H9 (cell line): ENCODE measurements at regions not wholly inside any gene's neighbourhood (a gene's known extent, or its start where the extent isn't known, plus 50 kb on each side); places are given as distances from the start of the nearest gene placed in this dataset.

ENCODE experiments used
- DNase-seq: peaks from one replicate; pipeline ENCODE4 v3.0.0-alpha.2; 2017
- H2AFZ ChIP-seq: one replicate; pipeline ENCODE4 v1.6.1; 2013; ENCODE audit warnings: mild to moderate bottlenecking, low read length, control low read depth, moderate library complexity
- H2AK5ac ChIP-seq: 2 replicates; pipeline ENCODE4 v1.6.1; 2013; ENCODE audit warnings: low read length, control low read depth, mixed read lengths; ENCODE audit not compliant: insufficient read length
- H2BK120ac ChIP-seq: one replicate; pipeline ENCODE4 v1.6.1; 2013; ENCODE audit warnings: low read depth, mild to moderate bottlenecking, low read length, control low read depth, inconsistent platforms; ENCODE audit not compliant: poor library complexity, severe bottlenecking
- H2BK12ac ChIP-seq: 2 replicates; pipeline ENCODE4 v1.6.1; 2013; ENCODE audit warnings: low read length, control low read depth, mixed read lengths, low read depth; ENCODE audit not compliant: insufficient read length
- H2BK15ac ChIP-seq: 2 replicates; pipeline ENCODE4 v1.6.1; 2013; ENCODE audit warnings: low read depth, low read length, control low read depth
- H2BK20ac ChIP-seq: one replicate; pipeline ENCODE4 v1.6.1; 2013; ENCODE audit warnings: low read depth, mild to moderate bottlenecking, low read length, control low read depth, inconsistent platforms; ENCODE audit not compliant: poor library complexity, severe bottlenecking
- H2BK5ac ChIP-seq: 2 replicates; pipeline ENCODE4 v1.6.1; 2013; ENCODE audit warnings: low read length, control low read depth, mixed read lengths; ENCODE audit not compliant: insufficient read length
- H3K14ac ChIP-seq: 2 replicates; pipeline ENCODE4 v1.6.1; 2013; ENCODE audit warnings: low read length, control low read depth; ENCODE audit not compliant: insufficient read depth
- H3K18ac ChIP-seq: 2 replicates; pipeline ENCODE4 v1.6.1; 2013; ENCODE audit warnings: low read depth, mild to moderate bottlenecking, mixed read lengths, low read length, control low read depth; ENCODE audit not compliant: insufficient read length
- H3K23ac ChIP-seq: 2 replicates; pipeline ENCODE4 v1.6.1; 2013; ENCODE audit warnings: low read length, control low read depth, mixed read lengths, low read depth; ENCODE audit not compliant: insufficient read length
- H3K23me2 ChIP-seq: 2 replicates; pipeline ENCODE4 v1.6.1; 2013; ENCODE audit warnings: low read depth, mild to moderate bottlenecking, mixed read lengths, low read length, control low read depth; ENCODE audit not compliant: insufficient read length, poor library complexity, severe bottlenecking
- H3K27ac ChIP-seq: 2 replicates; pipeline ENCODE4 v1.5.1; 2013; ENCODE audit warnings: low read length, control low read depth, mixed read lengths, low read depth; ENCODE audit not compliant: insufficient read length
- H3K27me3 ChIP-seq: 2 replicates; pipeline ENCODE4 v1.6.1; 2013; ENCODE audit warnings: low read length, control low read depth, inconsistent platforms; ENCODE audit not compliant: insufficient read depth
- H3K4ac ChIP-seq: 2 replicates; pipeline ENCODE4 v1.6.1; 2013; ENCODE audit warnings: low read depth, mild to moderate bottlenecking, control low read depth, inconsistent platforms, low read length, moderate library complexity
- H3K4me1 ChIP-seq: 2 replicates; pipeline ENCODE4 v1.6.1; 2013; ENCODE audit warnings: low read length, control low read depth, inconsistent platforms; ENCODE audit not compliant: insufficient read depth
- H3K4me2 ChIP-seq: 2 replicates; pipeline ENCODE4 v1.6.1; 2013; ENCODE audit warnings: low read length, control low read depth, mixed read lengths; ENCODE audit not compliant: insufficient read length, insufficient read depth
- H3K56ac ChIP-seq: 2 replicates; pipeline ENCODE4 v1.6.1; 2013; ENCODE audit warnings: low read depth, mild to moderate bottlenecking, mixed read lengths, low read length, control low read depth; ENCODE audit not compliant: insufficient read length
- H3K79me1 ChIP-seq: 2 replicates; pipeline ENCODE4 v1.6.1; 2013; ENCODE audit warnings: low read depth, mild to moderate bottlenecking, moderate library complexity, low read length, control low read depth, inconsistent platforms; ENCODE audit not compliant: insufficient read depth, poor library complexity, severe bottlenecking
- H3K79me2 ChIP-seq: 2 replicates; pipeline ENCODE4 v1.6.1; 2013; ENCODE audit warnings: low read length, control low read depth, inconsistent platforms; ENCODE audit not compliant: insufficient read depth
- H3K9ac ChIP-seq: 2 replicates; pipeline ENCODE4 v1.6.1; 2013; ENCODE audit warnings: low read length, control low read depth, mixed read lengths; ENCODE audit not compliant: insufficient read length; ENCODE audit errors: extremely low read depth
- H3K9me3 ChIP-seq: one replicate; pipeline ENCODE4 v1.6.1; 2013; ENCODE audit warnings: low read depth, low read length, inconsistent platforms; ENCODE audit not compliant: control insufficient read depth
- H3T11ph ChIP-seq: one replicate; pipeline ENCODE4 v1.6.1; 2013; ENCODE audit warnings: mild to moderate bottlenecking, low read length, control low read depth, inconsistent platforms
- H4K20me1 ChIP-seq: one replicate; pipeline ENCODE4 v1.6.1; 2013; ENCODE audit not compliant: control insufficient read depth, insufficient read length, insufficient read depth
- H4K5ac ChIP-seq: 2 replicates; pipeline ENCODE4 v1.6.1; 2013; ENCODE audit warnings: low read depth, mild to moderate bottlenecking, mixed read lengths, low read length, control low read depth; ENCODE audit not compliant: insufficient read length
- H4K8ac ChIP-seq: replicated peaks from 2 replicates; pipeline ENCODE4 v1.6.1; 2013; ENCODE audit warnings: low read length, control low read depth, mixed read lengths, low read depth; ENCODE audit not compliant: insufficient read length
- H4K91ac ChIP-seq: 2 replicates; pipeline ENCODE4 v1.6.1; 2013; ENCODE audit warnings: low read depth, mild to moderate bottlenecking, moderate library complexity, mixed read lengths, low read length, control low read depth; ENCODE audit not compliant: insufficient read length
- H3K27ac Mint-ChIP-seq, 3 experiments: 2 replicates in 2 of 3; 3 replicates in 1 of 3; pipeline ENCODE4 v1.8.0; 2020 to 2021; ENCODE audit warnings: mixed read lengths in 3 of 3, mild to moderate bottlenecking in 1 of 3, moderate library complexity in 1 of 3
- H3K27me3 Mint-ChIP-seq: 2 replicates; pipeline ENCODE4 v1.8.0; 2021; ENCODE audit warnings: low read depth, mild to moderate bottlenecking, moderate library complexity, mixed read lengths
- H3K36me3 Mint-ChIP-seq, 3 experiments: 2 replicates in 2 of 3; 3 replicates in 1 of 3; pipeline ENCODE4 v1.8.0; 2020 to 2021; ENCODE audit warnings: low read depth in 3 of 3, mixed read lengths in 3 of 3; ENCODE audit not compliant: insufficient read depth in 1 of 3
- H3K4me1 Mint-ChIP-seq, 2 experiments: 2 replicates each; pipeline ENCODE4 v1.8.0; 2020; ENCODE audit warnings: mixed read lengths in 2 of 2
- H3K4me3 Mint-ChIP-seq, 2 experiments: 2 replicates in 1 of 2; 3 replicates in 1 of 2; pipeline ENCODE4 v1.8.0; 2020 to 2021; ENCODE audit warnings: mild to moderate bottlenecking in 2 of 2, mixed read lengths in 2 of 2, moderate library complexity in 1 of 2
- H3K9me3 Mint-ChIP-seq, 2 experiments: 2 replicates in 1 of 2; 3 replicates in 1 of 2; pipeline ENCODE4 v1.8.0; 2020; ENCODE audit warnings: mild to moderate bottlenecking in 2 of 2, mixed read lengths in 2 of 2, moderate library complexity in 1 of 2
- WGBS: extraction: QIAGEN DNeasy Blood & Tissue Kit; methylation state at CpG from one replicate; pipeline ENCODE4 v1.1.7; 2013; ENCODE audit warnings: missing lambda C conversion rate, low lambda C conversion rate, mixed read lengths; ENCODE audit not compliant: insufficient read length; ENCODE audit errors: extremely low coverage; 5-methylcytosine and 5-hydroxymethylcytosine counted together
- TF ChIP-seq, protein P1 (sequence below): fragments of 200-600 bp; sonication (generic); conservative IDR thresholded peaks from 3 replicates; pipeline ENCODE4 v1.8.0; 2021; ENCODE audit warnings: antibody characterized with exemption, mild to moderate bottlenecking

DNA sequence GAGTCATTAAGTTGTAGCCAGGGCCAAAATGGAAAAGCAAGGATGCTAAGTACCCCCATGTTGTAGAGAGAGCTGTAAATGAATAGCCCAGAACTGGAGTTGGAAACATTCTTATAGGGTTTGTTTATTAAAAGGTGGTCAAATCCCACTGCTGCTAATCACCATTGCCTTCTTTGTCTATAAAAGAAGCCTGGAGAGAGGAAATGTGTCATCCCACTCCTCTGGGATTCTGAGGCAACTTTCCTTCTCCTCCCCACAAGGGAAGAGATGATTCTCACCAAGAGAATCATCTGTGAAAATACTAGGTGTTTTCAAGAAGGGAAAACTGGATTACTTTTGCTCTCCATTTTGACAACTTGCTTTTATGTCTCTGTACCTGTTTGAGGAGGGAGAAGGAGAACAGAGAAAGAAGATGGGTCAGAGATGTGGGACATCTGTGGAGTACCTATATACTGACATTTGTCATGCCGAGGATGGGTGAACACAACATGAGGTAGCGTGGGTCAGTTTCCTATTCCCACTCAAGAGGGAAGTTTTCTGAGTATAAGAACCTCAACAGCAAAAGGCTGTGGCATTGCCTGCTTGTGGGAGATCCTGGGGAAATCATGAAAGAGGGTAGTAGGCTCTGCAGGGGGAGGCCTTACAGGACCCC is 262.2 kb downstream of the KIF20B start:
- Histone ChIP-seq H3K79me1 (no peaks in the 10 kb centered on the region), H3K9ac (no peak overlapping the region), H3K4me2 (no peak overlapping the region), H3K14ac (no peak overlapping the region), H2AFZ (no peak overlapping the region), H2BK20ac (no peak overlapping the region), H3K18ac (no peak overlapping the region), H4K8ac (no peak overlapping the region), H2AK5ac (no peak overlapping the region), H3K27ac (no peak overlapping the region), H4K20me1 (no peaks in the 10 kb centered on the region), H3K23me2 (no peaks in the 10 kb centered on the region), H3K4ac (no peak overlapping the region), H2BK15ac (no peak overlapping the region), H3K79me2 (no peaks in the 10 kb centered on the region), H2BK12ac (no peak overlapping the region), H4K5ac (no peak overlapping the region), H3K4me1 (no peaks in the 10 kb centered on the region), H3K9me3 (no peaks in the 10 kb centered on the region), H3K23ac (no peak overlapping the region), H3K27me3 (no peaks in the 10 kb centered on the region), H2BK120ac (no peak overlapping the region), H4K91ac (no peak overlapping the region), H3K56ac (no peak overlapping the region), H3T11ph (no peak overlapping the region), H2BK5ac (no peak overlapping the region)
- Mint-ChIP-seq H3K4me3 (no peak overlapping the region), H3K27me3 (peaks cover 13% of the 10 kb centered on the region), H3K36me3 (no peaks in the 10 kb centered on the region), H3K9me3 (no peaks in the 10 kb centered on the region), H3K4me1 (0 out of 4 replicates have a peak, but pooled peaks cover 0 to 2% of the 10 kb centered on the region in 2 experiments), H3K27ac (no peak overlapping the region)
- no peak for DNase-seq
- TF ChIP-seq, protein P1, sequence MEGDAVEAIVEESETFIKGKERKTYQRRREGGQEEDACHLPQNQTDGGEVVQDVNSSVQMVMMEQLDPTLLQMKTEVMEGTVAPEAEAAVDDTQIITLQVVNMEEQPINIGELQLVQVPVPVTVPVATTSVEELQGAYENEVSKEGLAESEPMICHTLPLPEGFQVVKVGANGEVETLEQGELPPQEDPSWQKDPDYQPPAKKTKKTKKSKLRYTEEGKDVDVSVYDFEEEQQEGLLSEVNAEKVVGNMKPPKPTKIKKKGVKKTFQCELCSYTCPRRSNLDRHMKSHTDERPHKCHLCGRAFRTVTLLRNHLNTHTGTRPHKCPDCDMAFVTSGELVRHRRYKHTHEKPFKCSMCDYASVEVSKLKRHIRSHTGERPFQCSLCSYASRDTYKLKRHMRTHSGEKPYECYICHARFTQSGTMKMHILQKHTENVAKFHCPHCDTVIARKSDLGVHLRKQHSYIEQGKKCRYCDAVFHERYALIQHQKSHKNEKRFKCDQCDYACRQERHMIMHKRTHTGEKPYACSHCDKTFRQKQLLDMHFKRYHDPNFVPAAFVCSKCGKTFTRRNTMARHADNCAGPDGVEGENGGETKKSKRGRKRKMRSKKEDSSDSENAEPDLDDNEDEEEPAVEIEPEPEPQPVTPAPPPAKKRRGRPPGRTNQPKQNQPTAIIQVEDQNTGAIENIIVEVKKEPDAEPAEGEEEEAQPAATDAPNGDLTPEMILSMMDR: no peak
- no CpG with 5 or more reads among the region's 2 CpGs for WGBS
